H9 (cell line): ENCODE measurements at regions not wholly inside any gene's neighbourhood (a gene's known extent, or its start where the extent isn't known, plus 50 kb on each side); places are given as distances from the start of the nearest gene placed in this dataset.

ENCODE experiments used
- DNase-seq: peaks from one replicate; pipeline ENCODE4 v3.0.0-alpha.2; 2017
- H2AFZ ChIP-seq: one replicate; pipeline ENCODE4 v1.6.1; 2013; ENCODE audit warnings: mild to moderate bottlenecking, low read length, control low read depth, moderate library complexity
- H2AK5ac ChIP-seq: 2 replicates; pipeline ENCODE4 v1.6.1; 2013; ENCODE audit warnings: low read length, control low read depth, mixed read lengths; ENCODE audit not compliant: insufficient read length
- H2BK120ac ChIP-seq: one replicate; pipeline ENCODE4 v1.6.1; 2013; ENCODE audit warnings: low read depth, mild to moderate bottlenecking, low read length, control low read depth, inconsistent platforms; ENCODE audit not compliant: poor library complexity, severe bottlenecking
- H2BK12ac ChIP-seq: 2 replicates; pipeline ENCODE4 v1.6.1; 2013; ENCODE audit warnings: low read length, control low read depth, mixed read lengths, low read depth; ENCODE audit not compliant: insufficient read length
- H2BK15ac ChIP-seq: 2 replicates; pipeline ENCODE4 v1.6.1; 2013; ENCODE audit warnings: low read depth, low read length, control low read depth
- H2BK20ac ChIP-seq: one replicate; pipeline ENCODE4 v1.6.1; 2013; ENCODE audit warnings: low read depth, mild to moderate bottlenecking, low read length, control low read depth, inconsistent platforms; ENCODE audit not compliant: poor library complexity, severe bottlenecking
- H2BK5ac ChIP-seq: 2 replicates; pipeline ENCODE4 v1.6.1; 2013; ENCODE audit warnings: low read length, control low read depth, mixed read lengths; ENCODE audit not compliant: insufficient read length
- H3K14ac ChIP-seq: 2 replicates; pipeline ENCODE4 v1.6.1; 2013; ENCODE audit warnings: low read length, control low read depth; ENCODE audit not compliant: insufficient read depth
- H3K18ac ChIP-seq: 2 replicates; pipeline ENCODE4 v1.6.1; 2013; ENCODE audit warnings: low read depth, mild to moderate bottlenecking, mixed read lengths, low read length, control low read depth; ENCODE audit not compliant: insufficient read length
- H3K23ac ChIP-seq: 2 replicates; pipeline ENCODE4 v1.6.1; 2013; ENCODE audit warnings: low read length, control low read depth, mixed read lengths, low read depth; ENCODE audit not compliant: insufficient read length
- H3K23me2 ChIP-seq: 2 replicates; pipeline ENCODE4 v1.6.1; 2013; ENCODE audit warnings: low read depth, mild to moderate bottlenecking, mixed read lengths, low read length, control low read depth; ENCODE audit not compliant: insufficient read length, poor library complexity, severe bottlenecking
- H3K27ac ChIP-seq: 2 replicates; pipeline ENCODE4 v1.5.1; 2013; ENCODE audit warnings: low read length, control low read depth, mixed read lengths, low read depth; ENCODE audit not compliant: insufficient read length
- H3K27me3 ChIP-seq: 2 replicates; pipeline ENCODE4 v1.6.1; 2013; ENCODE audit warnings: low read length, control low read depth, inconsistent platforms; ENCODE audit not compliant: insufficient read depth
- H3K4ac ChIP-seq: 2 replicates; pipeline ENCODE4 v1.6.1; 2013; ENCODE audit warnings: low read depth, mild to moderate bottlenecking, control low read depth, inconsistent platforms, low read length, moderate library complexity
- H3K4me1 ChIP-seq: 2 replicates; pipeline ENCODE4 v1.6.1; 2013; ENCODE audit warnings: low read length, control low read depth, inconsistent platforms; ENCODE audit not compliant: insufficient read depth
- H3K4me2 ChIP-seq: 2 replicates; pipeline ENCODE4 v1.6.1; 2013; ENCODE audit warnings: low read length, control low read depth, mixed read lengths; ENCODE audit not compliant: insufficient read length, insufficient read depth
- H3K56ac ChIP-seq: 2 replicates; pipeline ENCODE4 v1.6.1; 2013; ENCODE audit warnings: low read depth, mild to moderate bottlenecking, mixed read lengths, low read length, control low read depth; ENCODE audit not compliant: insufficient read length
- H3K79me1 ChIP-seq: 2 replicates; pipeline ENCODE4 v1.6.1; 2013; ENCODE audit warnings: low read depth, mild to moderate bottlenecking, moderate library complexity, low read length, control low read depth, inconsistent platforms; ENCODE audit not compliant: insufficient read depth, poor library complexity, severe bottlenecking
- H3K79me2 ChIP-seq: 2 replicates; pipeline ENCODE4 v1.6.1; 2013; ENCODE audit warnings: low read length, control low read depth, inconsistent platforms; ENCODE audit not compliant: insufficient read depth
- H3K9ac ChIP-seq: 2 replicates; pipeline ENCODE4 v1.6.1; 2013; ENCODE audit warnings: low read length, control low read depth, mixed read lengths; ENCODE audit not compliant: insufficient read length; ENCODE audit errors: extremely low read depth
- H3K9me3 ChIP-seq: one replicate; pipeline ENCODE4 v1.6.1; 2013; ENCODE audit warnings: low read depth, low read length, inconsistent platforms; ENCODE audit not compliant: control insufficient read depth
- H3T11ph ChIP-seq: one replicate; pipeline ENCODE4 v1.6.1; 2013; ENCODE audit warnings: mild to moderate bottlenecking, low read length, control low read depth, inconsistent platforms
- H4K20me1 ChIP-seq: one replicate; pipeline ENCODE4 v1.6.1; 2013; ENCODE audit not compliant: control insufficient read depth, insufficient read length, insufficient read depth
- H4K5ac ChIP-seq: 2 replicates; pipeline ENCODE4 v1.6.1; 2013; ENCODE audit warnings: low read depth, mild to moderate bottlenecking, mixed read lengths, low read length, control low read depth; ENCODE audit not compliant: insufficient read length
- H4K8ac ChIP-seq: replicated peaks from 2 replicates; pipeline ENCODE4 v1.6.1; 2013; ENCODE audit warnings: low read length, control low read depth, mixed read lengths, low read depth; ENCODE audit not compliant: insufficient read length
- H4K91ac ChIP-seq: 2 replicates; pipeline ENCODE4 v1.6.1; 2013; ENCODE audit warnings: low read depth, mild to moderate bottlenecking, moderate library complexity, mixed read lengths, low read length, control low read depth; ENCODE audit not compliant: insufficient read length
- H3K27ac Mint-ChIP-seq, 3 experiments: 2 replicates in 2 of 3; 3 replicates in 1 of 3; pipeline ENCODE4 v1.8.0; 2020 to 2021; ENCODE audit warnings: mixed read lengths in 3 of 3, mild to moderate bottlenecking in 1 of 3, moderate library complexity in 1 of 3
- H3K27me3 Mint-ChIP-seq: 2 replicates; pipeline ENCODE4 v1.8.0; 2021; ENCODE audit warnings: low read depth, mild to moderate bottlenecking, moderate library complexity, mixed read lengths
- H3K36me3 Mint-ChIP-seq, 3 experiments: 2 replicates in 2 of 3; 3 replicates in 1 of 3; pipeline ENCODE4 v1.8.0; 2020 to 2021; ENCODE audit warnings: low read depth in 3 of 3, mixed read lengths in 3 of 3; ENCODE audit not compliant: insufficient read depth in 1 of 3
- H3K4me1 Mint-ChIP-seq, 2 experiments: 2 replicates each; pipeline ENCODE4 v1.8.0; 2020; ENCODE audit warnings: mixed read lengths in 2 of 2
- H3K4me3 Mint-ChIP-seq, 2 experiments: 2 replicates in 1 of 2; 3 replicates in 1 of 2; pipeline ENCODE4 v1.8.0; 2020 to 2021; ENCODE audit warnings: mild to moderate bottlenecking in 2 of 2, mixed read lengths in 2 of 2, moderate library complexity in 1 of 2
- H3K9me3 Mint-ChIP-seq, 2 experiments: 2 replicates in 1 of 2; 3 replicates in 1 of 2; pipeline ENCODE4 v1.8.0; 2020; ENCODE audit warnings: mild to moderate bottlenecking in 2 of 2, mixed read lengths in 2 of 2, moderate library complexity in 1 of 2
- CTCF ChIP-seq: fragments of 200-600 bp; sonication (generic); conservative IDR thresholded peaks from 3 replicates; pipeline ENCODE4 v1.8.0; 2021; ENCODE audit warnings: antibody characterized with exemption, mild to moderate bottlenecking
- WGBS: extraction: QIAGEN DNeasy Blood & Tissue Kit; methylation state at CpG from one replicate; pipeline ENCODE4 v1.1.7; 2013; ENCODE audit warnings: missing lambda C conversion rate, low lambda C conversion rate, mixed read lengths; ENCODE audit not compliant: insufficient read length; ENCODE audit errors: extremely low coverage; 5-methylcytosine and 5-hydroxymethylcytosine counted together

DNA sequence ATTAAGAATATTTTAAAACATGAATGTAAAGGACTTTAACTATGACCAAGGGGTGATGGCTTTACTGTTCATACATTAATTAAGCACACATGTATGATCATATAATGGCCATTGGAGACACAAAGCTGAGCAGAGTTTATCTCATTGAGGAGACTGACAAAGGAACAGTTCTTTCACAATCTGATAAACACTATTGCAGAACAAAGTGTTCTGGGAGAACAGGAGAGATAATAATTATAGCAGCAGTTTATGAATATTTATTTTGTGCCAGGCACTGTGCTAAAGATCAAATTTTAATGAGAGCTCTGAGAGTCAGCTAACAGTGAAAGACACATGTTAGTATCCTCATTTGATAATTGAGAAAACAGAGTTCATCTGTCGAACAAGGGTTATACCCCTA, 242.4 kb upstream of the NR3C2 start:
- Mint-ChIP-seq H3K4me3 (no peak overlapping the region), H3K27ac (no peak overlapping the region), H3K36me3 (no peaks in the 10 kb centered on the region), H3K4me1 (no peaks in the 10 kb centered on the region), H3K27me3 (no peaks in the 10 kb centered on the region), H3K9me3 (no peaks in the 10 kb centered on the region)
- Histone ChIP-seq H3K79me1 (no peaks in the 10 kb centered on the region), H2BK12ac (no peak overlapping the region), H4K5ac (no peak overlapping the region), H2BK20ac (no peak overlapping the region), H2AK5ac (no peak overlapping the region), H3K9ac (no peak overlapping the region), H3K79me2 (peaks cover 3% of the 10 kb centered on the region; the same call in 1 of the 2 replicates), H3K56ac (no peak overlapping the region), H3K23ac (no peak overlapping the region), H4K8ac (no peak overlapping the region), H3T11ph (no peak overlapping the region), H3K18ac (no peak overlapping the region), H3K14ac (no peak overlapping the region), H4K91ac (no peak overlapping the region), H3K27ac (no peak overlapping the region), H3K23me2 (no peaks in the 10 kb centered on the region), H3K4me1 (no peaks in the 10 kb centered on the region), H2AFZ (no peak overlapping the region), H3K4me2 (no peak overlapping the region), H2BK120ac (no peak overlapping the region), H2BK5ac (no peak overlapping the region), H3K27me3 (no peaks in the 10 kb centered on the region), H2BK15ac (no peak overlapping the region), H3K9me3 (no peaks in the 10 kb centered on the region), H3K4ac (no peak overlapping the region), H4K20me1 (no peaks in the 10 kb centered on the region)
- DNase-seq, result no peak
- no peak for TF ChIP-seq CTCF
- WGBS, result no CpG with 5 or more reads among the region's 1 CpG
